HEK293 (cell line): ENCODE measurements at regions not wholly inside any gene's neighbourhood (a gene's known extent, or its start where the extent isn't known, plus 50 kb on each side); places are given as distances from the start of the nearest gene placed in this dataset.

Experiments used
- CTCF ChIA-PET: fragments of 350-600 bp; formaldehyde crosslinking; extraction: SDS; loops from one replicate; lab custom pipeline; 2021; ENCODE audit warnings: antibody characterized with exemption; lab: Yijun Ruan, JAX
- POLR2A ChIA-PET: fragments of 300-600 bp; formaldehyde crosslinking; extraction: SDS; loops from one replicate; lab custom pipeline; 2020; ENCODE audit warnings: antibody characterized with exemption, inconsistent platforms; lab: Yijun Ruan, JAX
- H3K27ac ChIP-seq: fragments of 200-500 bp; sonication (Bioruptor generic); 2 replicates; pipeline ENCODE4 v1.5.1; 2014; ENCODE audit warnings: low read depth, low read length, control low read depth, inconsistent platforms; ENCODE audit errors: extremely low read depth
- H3K36me3 ChIP-seq, 2 experiments: fragments of 200-500 bp in 1 of 2; sonication (Bioruptor generic) in 1 of 2; 1 replicate in 1 of 2; 2 replicates in 1 of 2; pipeline ENCODE4 v1.5.1; 2014 to 2017; ENCODE audit warnings: inconsistent platforms in 2 of 2, low read length in 2 of 2; ENCODE audit not compliant: control insufficient read depth in 2 of 2, insufficient read depth in 1 of 2
- H3K4me1 ChIP-seq: fragments of 200-500 bp; sonication (Bioruptor generic); 2 replicates; pipeline ENCODE4 v1.5.1; 2014; ENCODE audit warnings: mild to moderate bottlenecking, low read length, inconsistent platforms; ENCODE audit not compliant: control insufficient read depth, insufficient read depth
- H3K4me3 ChIP-seq: 2 replicates; pipeline ENCODE4 v1.5.1; 2011; ENCODE audit warnings: low read depth, mild to moderate bottlenecking, control low read depth, low read length, moderate library complexity
- H3K9me3 ChIP-seq: fragments of 200-500 bp; sonication (Bioruptor generic); 2 replicates; pipeline ENCODE4 v1.5.1; 2014; ENCODE audit warnings: low read depth, low read length, inconsistent platforms; ENCODE audit not compliant: control insufficient read depth, insufficient read depth
- FEZF1 ChIP-seq: fragments of 450-650 bp; formaldehyde crosslinking; IDR thresholded peaks from 2 replicates; pipeline ENCODE4 v1.5.1; 2016; ENCODE audit warnings: missing biosample characterization, missing genetic modification characterization
- KLF10 ChIP-seq: fragments of 450-650 bp; IDR thresholded peaks from 2 replicates; pipeline ENCODE4 v1.5.1; 2018; ENCODE audit warnings: missing biosample characterization, mild to moderate bottlenecking, missing genetic modification characterization
- PRDM6 ChIP-seq: fragments of 450-650 bp; formaldehyde crosslinking; IDR thresholded peaks from 2 replicates; pipeline ENCODE4 v1.5.1; 2017; ENCODE audit warnings: missing biosample characterization, missing genetic modification characterization
- TRIM28 ChIP-seq: IDR thresholded peaks from 2 replicates; pipeline ENCODE4 v1.6.1; 2011; ENCODE audit warnings: low read length, control low read depth, borderline replicate concordance
- WT1 ChIP-seq: fragments of 450-650 bp; formaldehyde crosslinking; IDR thresholded peaks from 2 replicates; pipeline ENCODE4 v1.5.1; 2016; ENCODE audit warnings: missing biosample characterization, missing genetic modification characterization
- ZNF324 ChIP-seq: fragments of 450-650 bp; formaldehyde crosslinking; IDR thresholded peaks from 2 replicates; pipeline ENCODE4 v1.5.1; 2016; ENCODE audit warnings: missing biosample characterization, missing genetic modification characterization
- ZNF366 ChIP-seq: fragments of 450-650 bp; formaldehyde crosslinking; conservative IDR thresholded peaks from 2 replicates; pipeline ENCODE4 v1.5.1; 2016; ENCODE audit warnings: missing biosample characterization, missing genetic modification characterization
- ZNF544 ChIP-seq: fragments of 450-650 bp; formaldehyde crosslinking; IDR thresholded peaks from 2 replicates; pipeline ENCODE4 v1.5.0; 2017; ENCODE audit warnings: missing biosample characterization, missing genetic modification characterization
- ZNF629 ChIP-seq: fragments of 450-650 bp; formaldehyde crosslinking; IDR thresholded peaks from 2 replicates; pipeline ENCODE4 v1.5.1; 2017; ENCODE audit warnings: missing biosample characterization, missing genetic modification characterization
- ZNF639 ChIP-seq: fragments of 450-650 bp; formaldehyde crosslinking; IDR thresholded peaks from 2 replicates; pipeline ENCODE4 v1.5.1; 2016; ENCODE audit warnings: missing biosample characterization, missing genetic modification characterization
- ZNF701 ChIP-seq: fragments of 450-650 bp; formaldehyde crosslinking; IDR thresholded peaks from 2 replicates; pipeline ENCODE4 v1.5.1; 2016; ENCODE audit warnings: missing biosample characterization, missing genetic modification characterization
- ZNF843 ChIP-seq: fragments of 450-650 bp; formaldehyde crosslinking; IDR thresholded peaks from 2 replicates; pipeline ENCODE4 v1.5.1; 2016; ENCODE audit warnings: missing biosample characterization, missing genetic modification characterization
- TF ChIP-seq, protein P1 (sequence below): fragments of 450-650 bp; formaldehyde crosslinking; IDR thresholded peaks from 2 replicates; pipeline ENCODE4 v1.5.1; 2016; ENCODE audit warnings: missing biosample characterization, missing genetic modification characterization
- TF ChIP-seq, protein P2 (sequence below): fragments of 450-650 bp; formaldehyde crosslinking; IDR thresholded peaks from 2 replicates; pipeline ENCODE4 v1.5.1; 2016; ENCODE audit warnings: missing biosample characterization, missing genetic modification characterization, low read depth
- TF ChIP-seq, protein P3 (sequence below): fragments of 450-650 bp; formaldehyde crosslinking; IDR thresholded peaks from 2 replicates; pipeline ENCODE4 v1.5.1; 2016; ENCODE audit warnings: missing biosample characterization, missing genetic modification characterization
- TF ChIP-seq, protein P4 (sequence below): fragments of 450-650 bp; formaldehyde crosslinking; IDR thresholded peaks from 2 replicates; pipeline ENCODE4 v1.5.1; 2016; ENCODE audit warnings: missing biosample characterization, missing genetic modification characterization

DNA sequence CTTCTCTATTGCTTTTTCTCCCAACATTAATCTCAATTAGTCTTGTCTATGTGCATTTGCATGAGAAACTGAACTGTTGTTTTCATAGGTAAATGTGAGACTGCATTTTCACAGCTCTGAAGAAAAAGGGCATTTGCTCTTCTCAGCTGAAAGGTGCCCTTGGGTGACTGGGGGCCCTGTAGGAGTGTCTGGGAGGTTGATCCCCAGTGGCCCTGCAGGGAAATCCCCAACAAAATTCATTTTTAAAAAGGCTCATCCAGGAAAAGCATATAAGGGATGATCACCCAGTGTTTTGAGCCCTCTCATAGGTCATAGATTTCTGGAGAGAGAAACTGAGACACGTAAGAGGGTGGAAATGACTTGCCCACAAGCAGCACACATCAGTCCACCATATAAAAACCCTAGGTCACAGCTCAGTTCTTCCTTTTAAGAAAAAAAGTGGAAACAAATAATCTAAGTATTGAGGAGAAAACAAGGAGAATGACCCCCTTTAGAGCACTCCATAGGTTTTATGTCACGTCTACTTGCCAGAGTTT is 190.3 kb upstream of the AHR start:
- Histone ChIP-seq H3K9me3 (no peaks in the 10 kb centered on the region), H3K36me3 (no peaks in the 10 kb centered on the region), H3K4me3 (no peak overlapping the region), H3K4me1 (no peaks in the 10 kb centered on the region), H3K27ac (no peak overlapping the region)
- ChIA-PET CTCF (no interaction called here), POLR2A (interaction anchor here (0.6 kb wide), 1 partner anchor 125 kb away, joined by 3 read pairs; no protein-coding TSS in a partner anchor)
- TF ChIP-seq ZNF639 (tag by site-specific recombination) (no peak), ZNF324 (no peak)
- TF ChIP-seq, protein P1, sequence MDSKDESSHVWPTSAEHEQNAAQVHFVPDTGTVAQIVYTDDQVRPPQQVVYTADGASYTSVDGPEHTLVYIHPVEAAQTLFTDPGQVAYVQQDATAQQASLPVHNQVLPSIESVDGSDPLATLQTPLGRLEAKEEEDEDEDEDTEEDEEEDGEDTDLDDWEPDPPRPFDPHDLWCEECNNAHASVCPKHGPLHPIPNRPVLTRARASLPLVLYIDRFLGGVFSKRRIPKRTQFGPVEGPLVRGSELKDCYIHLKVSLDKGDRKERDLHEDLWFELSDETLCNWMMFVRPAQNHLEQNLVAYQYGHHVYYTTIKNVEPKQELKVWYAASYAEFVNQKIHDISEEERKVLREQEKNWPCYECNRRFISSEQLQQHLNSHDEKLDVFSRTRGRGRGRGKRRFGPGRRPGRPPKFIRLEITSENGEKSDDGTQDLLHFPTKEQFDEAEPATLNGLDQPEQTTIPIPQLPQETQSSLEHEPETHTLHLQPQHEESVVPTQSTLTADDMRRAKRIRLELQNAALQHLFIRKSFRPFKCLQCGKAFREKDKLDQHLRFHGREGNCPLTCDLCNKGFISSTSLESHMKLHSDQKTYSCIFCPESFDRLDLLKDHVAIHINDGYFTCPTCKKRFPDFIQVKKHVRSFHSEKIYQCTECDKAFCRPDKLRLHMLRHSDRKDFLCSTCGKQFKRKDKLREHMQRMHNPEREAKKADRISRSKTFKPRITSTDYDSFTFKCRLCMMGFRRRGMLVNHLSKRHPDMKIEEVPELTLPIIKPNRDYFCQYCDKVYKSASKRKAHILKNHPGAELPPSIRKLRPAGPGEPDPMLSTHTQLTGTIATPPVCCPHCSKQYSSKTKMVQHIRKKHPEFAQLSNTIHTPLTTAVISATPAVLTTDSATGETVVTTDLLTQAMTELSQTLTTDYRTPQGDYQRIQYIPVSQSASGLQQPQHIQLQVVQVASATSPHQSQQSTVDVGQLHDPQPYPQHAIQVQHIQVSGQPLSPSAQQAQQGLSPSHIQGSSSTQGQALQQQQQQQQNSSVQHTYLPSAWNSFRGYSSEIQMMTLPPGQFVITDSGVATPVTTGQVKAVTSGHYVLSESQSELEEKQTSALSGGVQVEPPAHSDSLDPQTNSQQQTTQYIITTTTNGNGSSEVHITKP = no peak
- TF ChIP-seq, protein P2, sequence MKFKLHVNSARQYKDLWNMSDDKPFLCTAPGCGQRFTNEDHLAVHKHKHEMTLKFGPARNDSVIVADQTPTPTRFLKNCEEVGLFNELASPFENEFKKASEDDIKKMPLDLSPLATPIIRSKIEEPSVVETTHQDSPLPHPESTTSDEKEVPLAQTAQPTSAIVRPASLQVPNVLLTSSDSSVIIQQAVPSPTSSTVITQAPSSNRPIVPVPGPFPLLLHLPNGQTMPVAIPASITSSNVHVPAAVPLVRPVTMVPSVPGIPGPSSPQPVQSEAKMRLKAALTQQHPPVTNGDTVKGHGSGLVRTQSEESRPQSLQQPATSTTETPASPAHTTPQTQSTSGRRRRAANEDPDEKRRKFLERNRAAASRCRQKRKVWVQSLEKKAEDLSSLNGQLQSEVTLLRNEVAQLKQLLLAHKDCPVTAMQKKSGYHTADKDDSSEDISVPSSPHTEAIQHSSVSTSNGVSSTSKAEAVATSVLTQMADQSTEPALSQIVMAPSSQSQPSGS (tag by site-specific recombination) = no peak
- TF ChIP-seq, protein P3, sequence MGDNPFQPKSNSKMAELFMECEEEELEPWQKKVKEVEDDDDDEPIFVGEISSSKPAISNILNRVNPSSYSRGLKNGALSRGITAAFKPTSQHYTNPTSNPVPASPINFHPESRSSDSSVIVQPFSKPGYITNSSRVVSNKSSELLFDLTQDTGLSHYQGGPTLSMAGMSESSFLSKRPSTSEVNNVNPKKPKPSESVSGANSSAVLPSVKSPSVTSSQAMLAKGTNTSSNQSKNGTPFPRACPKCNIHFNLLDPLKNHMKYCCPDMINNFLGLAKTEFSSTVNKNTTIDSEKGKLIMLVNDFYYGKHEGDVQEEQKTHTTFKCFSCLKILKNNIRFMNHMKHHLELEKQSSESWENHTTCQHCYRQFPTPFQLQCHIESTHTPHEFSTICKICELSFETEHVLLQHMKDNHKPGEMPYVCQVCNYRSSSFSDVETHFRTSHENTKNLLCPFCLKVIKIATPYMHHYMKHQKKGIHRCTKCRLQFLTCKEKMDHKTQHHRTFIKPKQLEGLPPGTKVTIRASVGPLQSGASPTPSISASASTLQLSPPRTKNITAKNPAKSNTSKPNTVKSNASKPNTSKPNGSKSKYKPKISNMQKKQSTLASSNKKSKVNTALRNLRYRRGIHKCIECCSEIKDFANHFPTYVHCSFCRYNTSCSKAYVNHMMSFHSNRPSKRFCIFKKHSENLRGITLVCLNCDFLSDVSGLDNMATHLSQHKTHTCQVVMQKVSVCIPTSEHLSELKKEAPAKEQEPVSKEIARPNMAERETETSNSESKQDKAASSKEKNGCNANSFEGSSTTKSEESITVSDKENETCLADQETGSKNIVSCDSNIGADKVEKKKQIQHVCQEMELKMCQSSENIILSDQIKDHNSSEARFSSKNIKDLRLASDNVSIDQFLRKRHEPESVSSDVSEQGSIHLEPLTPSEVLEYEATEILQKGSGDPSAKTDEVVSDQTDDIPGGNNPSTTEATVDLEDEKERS (tag by site-specific recombination) = no peak

- Histone ChIP-seq H3K4me1 (no peaks in the 10 kb centered on the region), H3K4me3 (no peak overlapping the region), H3K36me3 (no peaks in the 10 kb centered on the region), H3K27ac (no peak overlapping the region), H3K9me3 (no peaks in the 10 kb centered on the region)
- no peak for TF ChIP-seq TRIM28
- peak; percentile 35; the same call in 1 of the 2 replicates for TF ChIP-seq FEZF1 (tag by site-specific recombination)
- peak; percentile 44; the same call in 1 of the 2 replicates for TF ChIP-seq ZNF843 (tag by site-specific recombination)
- no peak for TF ChIP-seq ZNF544 (tag by site-specific recombination)
- peak; percentile 37; the same call in 1 of the 2 replicates for TF ChIP-seq ZNF366
- 0 out of 2 replicates have a peak, but pooled peaks have one; percentile 35 for TF ChIP-seq PRDM6 (tag by site-specific recombination)
- 0 out of 2 replicates have a peak, but pooled peaks have one; percentile 23 for TF ChIP-seq KLF10
- peak; percentile 43; the same call in 1 of the 2 replicates for TF ChIP-seq ZNF629 (tag by site-specific recombination)
- TF ChIP-seq, protein P1 = peak; percentile 14; the same call in 1 of the 2 replicates
- no peak for TF ChIP-seq ZNF701 (tag by site-specific recombination)
- TF ChIP-seq WT1 = peak; percentile 28; the same call in 1 of the 2 replicates
- TF ChIP-seq, protein P4, sequence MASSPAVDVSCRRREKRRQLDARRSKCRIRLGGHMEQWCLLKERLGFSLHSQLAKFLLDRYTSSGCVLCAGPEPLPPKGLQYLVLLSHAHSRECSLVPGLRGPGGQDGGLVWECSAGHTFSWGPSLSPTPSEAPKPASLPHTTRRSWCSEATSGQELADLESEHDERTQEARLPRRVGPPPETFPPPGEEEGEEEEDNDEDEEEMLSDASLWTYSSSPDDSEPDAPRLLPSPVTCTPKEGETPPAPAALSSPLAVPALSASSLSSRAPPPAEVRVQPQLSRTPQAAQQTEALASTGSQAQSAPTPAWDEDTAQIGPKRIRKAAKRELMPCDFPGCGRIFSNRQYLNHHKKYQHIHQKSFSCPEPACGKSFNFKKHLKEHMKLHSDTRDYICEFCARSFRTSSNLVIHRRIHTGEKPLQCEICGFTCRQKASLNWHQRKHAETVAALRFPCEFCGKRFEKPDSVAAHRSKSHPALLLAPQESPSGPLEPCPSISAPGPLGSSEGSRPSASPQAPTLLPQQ (tag by site-specific recombination) = 0 out of 2 replicates have a peak, but pooled peaks have one; percentile 16
- CTCF ChIA-PET = interaction anchor here (0.7 kb wide), 1 partner anchor 588 kb away, joined by 3 read pairs; no protein-coding TSS in a partner anchor
- POLR2A ChIA-PET = no interaction called here
Observed at GRCh38 chr7:17109020-17109419, 189.4 kb upstream of the AHR start.
